DND-41 (cell line): ENCODE measurements at regions not wholly inside any gene's neighbourhood (a gene's known extent, or its start where the extent isn't known, plus 50 kb on each side); places are given as distances from the start of the nearest gene placed in this dataset.

Experiments used
- CTCF ChIP-seq: IDR thresholded peaks from 2 replicates; pipeline ENCODE4 v1.5.1; 2012; ENCODE audit warnings: borderline replicate concordance, low read length, moderate library complexity, mild to moderate bottlenecking; ENCODE audit not compliant: poor library complexity, severe bottlenecking; ENCODE audit errors: extremely low read depth
- EZH2 ChIP-seq: IDR thresholded peaks from 3 replicates; pipeline ENCODE4 v1.6.1; 2012; ENCODE audit warnings: borderline replicate concordance, low read depth, mild to moderate bottlenecking, moderate library complexity, low read length, inconsistent platforms; ENCODE audit not compliant: severe bottlenecking

- no peak for TF ChIP-seq CTCF
- TF ChIP-seq EZH2, result no peak
These were observed 167.7 kb upstream of the AFDN start for GRCh38 chr6:167659046-167659445.
